Body of pancreas (tissue), 4 donors: ENCODE measurements at regions not wholly inside any gene's neighbourhood (a gene's known extent, or its start where the extent isn't known, plus 50 kb on each side); places are given as distances from the start of the nearest gene placed in this dataset.

Source experiments
- ATAC-seq: fragments of 150-250 bp; one replicate; pipeline ENCODE4 v1.9.1; 2016
- DNase-seq, 4 donors: peaks; one replicate each; pipeline ENCODE4 v3.0.0-alpha.2; 2019
- H3K27ac ChIP-seq, 4 donors: fragments of 200-600 bp; sonication (generic); 1 replicate in 3 of 4; 2 replicates in 1 of 4; pipeline versions ENCODE4 v1.5.1 to v1.6.1; 2016 to 2019; ENCODE audit warnings: mild to moderate bottlenecking in 1 of 4, mixed read lengths in 1 of 4, moderate library complexity in 1 of 4
- H3K27me3 ChIP-seq, 2 donors: fragments of 200-600 bp; sonication (generic); one replicate each; pipeline ENCODE4 v1.6.0; 2016; ENCODE audit warnings: mild to moderate bottlenecking in 1 of 2
- H3K36me3 ChIP-seq, 2 donors: fragments of 200-600 bp; sonication (generic); replicated peaks in 1 of 2; 2 replicates each; pipeline ENCODE4 v1.5.1; 2016; ENCODE audit warnings: low read depth in 2 of 2; ENCODE audit not compliant: insufficient read depth in 1 of 2
- H3K4me1 ChIP-seq: fragments of 200-600 bp; sonication (generic); one replicate; pipeline ENCODE4 v1.6.0; 2016
- H3K4me3 ChIP-seq, 2 donors: fragments of 200-600 bp; sonication (generic); 1 replicate in 1 of 2; 2 replicates in 1 of 2; pipeline ENCODE4 v1.5.1; 2016 to 2019
- H3K9me3 ChIP-seq, 3 donors: fragments of 200-600 bp; sonication (generic); 1 replicate in 2 of 3; 2 replicates in 1 of 3; pipeline ENCODE4 v1.5.1; 2016
- CTCF ChIP-seq, 7 experiments: fragments of 450-650 bp in 4 of 7; fragments of 200-600 bp in 3 of 7; sonication (generic) in 3 of 7; IDR thresholded peaks; one replicate each; pipeline ENCODE4 v1.5.1; 2016 to 2019; ENCODE audit warnings: antibody characterized with exemption in 7 of 7
- POLR2A ChIP-seq, 3 donors: fragments of 450-650 bp; IDR thresholded peaks; one replicate each; pipeline ENCODE4 v1.6.1; 2016; ENCODE audit warnings: antibody characterized with exemption in 3 of 3, mild to moderate bottlenecking in 2 of 3
- WGBS, 2 donors: methylation state at CpG; one replicate each; pipeline ENCODE4 v1.1.5; 2017; 5-methylcytosine and 5-hydroxymethylcytosine counted together
- intact Hi-C: fragments of 100-400 bp; cut with DNase I; formaldehyde crosslinking; loops from one replicate; pipeline ENCODE4 v1.15.1; 2023

DNA sequence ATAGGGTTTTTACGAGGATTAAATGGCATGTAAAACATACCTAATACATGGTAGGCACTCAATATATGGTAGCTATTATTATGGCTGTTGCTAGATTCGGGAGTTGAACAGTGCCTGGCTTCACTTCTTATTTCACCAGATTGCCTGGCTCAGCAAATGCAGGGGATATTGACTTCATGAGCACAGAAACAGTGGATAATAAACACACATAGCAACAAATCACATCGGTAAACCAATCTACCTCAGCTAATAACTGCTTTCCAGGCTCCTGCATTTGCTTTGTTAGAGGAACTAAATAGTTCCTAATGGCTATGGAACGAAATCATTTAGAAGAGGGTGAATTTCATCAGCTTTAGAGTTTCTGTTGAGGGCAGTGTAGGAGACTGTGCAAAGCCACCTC, 105.2 kb upstream of the TMCC3 start:
- ATAC-seq = no peak

GRCh38 chr12:94754653-94755052, 104.3 kb upstream of the TMCC3 start:
- no peak for ATAC-seq
- no peak for DNase-seq
- H3K27me3 ChIP-seq = no peaks in the 10 kb centered on the region
- TF ChIP-seq CTCF (IDR thresholded peaks at IDR 0.05) (peak in 1 of 7 experiments; percentile 11), POLR2A (IDR thresholded peaks at IDR 0.05) (no peak)
- intact Hi-C loops = no loop called here
- no peak overlapping the region for H3K4me3 ChIP-seq
- no peak overlapping the region for H3K27ac ChIP-seq
- H3K4me1 ChIP-seq = no peaks in the 10 kb centered on the region
- H3K36me3 ChIP-seq = no peaks in the 10 kb centered on the region
- no peaks in the 10 kb centered on the region for H3K9me3 ChIP-seq

More for the DNA sequence above, 105.2 kb upstream of the TMCC3 start:
- no peak for DNase-seq
- Histone ChIP-seq H3K4me3 (no peak overlapping the region), H3K27me3 (no peaks in the 10 kb centered on the region), H3K4me1 (no peaks in the 10 kb centered on the region), H3K9me3 (no peaks in the 10 kb centered on the region), H3K27ac (no peak overlapping the region), H3K36me3 (no peaks in the 10 kb centered on the region)
- TF ChIP-seq CTCF (IDR thresholded peaks at IDR 0.05) (no peak), POLR2A (IDR thresholded peaks at IDR 0.05) (no peak)
- intact Hi-C loops = no loop called here
- 70 to 83% methylated on average over 4 of the region's 4 CpGs for WGBS, 2 donors

DNA sequence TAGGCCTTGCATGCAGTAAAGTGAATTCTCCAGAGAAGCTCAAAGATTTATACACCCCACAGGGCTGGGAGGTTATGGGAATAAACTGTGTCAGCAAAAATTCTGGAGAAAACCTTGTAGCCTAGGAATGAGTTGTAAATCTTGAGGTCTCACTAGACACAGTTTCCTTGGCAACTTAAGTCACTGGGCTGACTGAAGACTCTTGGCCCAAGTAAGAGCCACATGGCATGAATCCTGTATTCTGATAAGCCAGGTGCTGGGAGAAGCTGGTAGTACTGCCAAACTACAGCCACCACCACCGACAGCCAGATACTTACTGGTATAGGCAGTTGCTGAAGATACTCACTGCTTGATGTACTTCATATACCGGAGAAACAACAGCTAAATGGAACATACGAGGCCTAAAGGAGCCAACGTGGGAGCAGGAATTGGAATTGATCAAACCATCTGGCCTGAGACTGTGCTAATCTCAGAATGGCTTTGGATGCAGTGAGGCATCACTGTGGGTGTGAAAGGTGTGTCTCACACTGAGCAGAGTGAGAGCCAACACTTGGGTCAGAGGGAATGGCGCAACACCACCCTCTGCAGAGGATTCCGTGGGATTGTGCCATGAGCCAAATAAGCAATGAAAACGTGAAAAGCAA, 102.8 kb upstream of the TMCC3 start:
- H3K27ac ChIP-seq = no peak overlapping the region
- no peaks in the 10 kb centered on the region for H3K27me3 ChIP-seq
- H3K4me1 ChIP-seq = no peaks in the 10 kb centered on the region
- peak in 1 of 4 donors; percentile 4 for DNase-seq
- no peak overlapping the region for H3K4me3 ChIP-seq
- no peaks in the 10 kb centered on the region for H3K9me3 ChIP-seq
- 66 to 72% methylated on average over 7 of the region's 7 CpGs for WGBS, 2 donors
- H3K36me3 ChIP-seq = no peaks in the 10 kb centered on the region
- TF ChIP-seq POLR2A (IDR thresholded peaks at IDR 0.05) (no peak), CTCF (IDR thresholded peaks at IDR 0.05) (no peak)
- intact Hi-C loops = no loop called here
- ATAC-seq = no peak

- DNase-seq = no peak
- no peak for TF ChIP-seq POLR2A (IDR thresholded peaks at IDR 0.05)
- no peak for TF ChIP-seq CTCF (IDR thresholded peaks at IDR 0.05)
- no peak overlapping the region for H3K27ac ChIP-seq
- intact Hi-C loops = no loop called here
- H3K4me3 ChIP-seq = no peak overlapping the region
- ATAC-seq = no peak
- 38 to 45% methylated on average over 6 of the region's 6 CpGs for WGBS, 2 donors
- no peaks in the 10 kb centered on the region for H3K9me3 ChIP-seq
- H3K27me3 ChIP-seq = no peaks in the 10 kb centered on the region
- no peaks in the 10 kb centered on the region for H3K36me3 ChIP-seq
- H3K4me1 ChIP-seq = no peaks in the 10 kb centered on the region
These were observed 100.5 kb upstream of the TMCC3 start for GRCh38 chr12:94750864-94751263.

GRCh38 chr12:94749890-94750289, 99.5 kb upstream of the TMCC3 start:
- DNase-seq (no peak), ATAC-seq (no peak)
- Histone ChIP-seq H3K4me1 (no peaks in the 10 kb centered on the region), H3K9me3 (no peaks in the 10 kb centered on the region), H3K27ac (no peak overlapping the region), H3K27me3 (no peaks in the 10 kb centered on the region), H3K4me3 (no peak overlapping the region), H3K36me3 (no peaks in the 10 kb centered on the region)
- TF ChIP-seq POLR2A (IDR thresholded peaks at IDR 0.05) (no peak), CTCF (IDR thresholded peaks at IDR 0.05) (no peak)
- 73 to 83% methylated on average over 6 of the region's 6 CpGs for WGBS, 2 donors
- intact Hi-C loops = no loop called here
